ENCODE measurements at regions not wholly inside any gene's neighbourhood (a gene's known extent, or its start where the extent isn't known, plus 50 kb on each side); places are given as distances from the start of the nearest gene placed in this dataset.
A peak's percentile ranks its signal among the peaks of the same experiment; 100 is the strongest.
"Not testable (repeated sequence)": the region's sequence is repeated elsewhere in the genome, so short reads cannot be mapped to it uniquely, and the experiment has no call there.

DNA sequence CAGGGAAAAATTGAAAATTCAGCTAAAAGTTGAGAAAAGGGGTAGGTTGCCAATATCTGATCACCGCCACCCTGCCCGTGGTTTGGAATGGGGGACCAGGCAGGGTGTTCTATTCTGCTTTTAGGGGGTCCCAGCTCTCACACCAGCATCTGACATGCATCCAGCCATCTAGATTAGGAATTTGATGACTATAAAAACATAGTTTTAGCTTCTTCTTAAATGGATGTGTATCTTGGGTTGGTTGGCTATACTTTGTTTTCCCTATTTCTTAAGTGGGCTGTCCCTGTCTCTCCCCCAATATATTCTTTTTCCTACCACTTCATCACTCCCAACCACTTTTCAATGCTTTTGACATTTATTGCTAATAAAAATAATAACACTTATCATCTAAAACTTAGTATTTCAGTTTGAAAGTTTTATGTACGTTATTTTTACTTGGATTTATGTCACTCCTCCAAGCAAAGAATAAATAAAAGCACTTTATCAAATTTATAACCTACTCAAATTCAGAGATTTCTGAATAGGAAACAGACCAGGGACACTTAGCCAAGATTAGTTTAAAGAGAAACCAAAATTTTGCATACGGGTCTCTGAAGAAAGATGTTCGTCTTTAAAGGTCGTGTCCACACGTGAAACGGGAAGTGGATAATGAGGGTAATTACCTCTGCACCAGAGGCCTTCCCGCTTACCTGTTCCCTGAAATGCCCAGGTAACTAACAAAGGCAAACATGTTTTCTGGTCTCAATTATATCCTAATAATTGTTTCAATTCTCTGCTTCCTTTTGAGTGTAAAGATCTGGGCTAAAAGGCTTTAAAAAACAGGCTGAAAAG, 233.2 kb upstream of the AUTS2 start:
- DNase-seq (no peak), ATAC-seq (ENCODE audit: poor library complexity) (no peak)

DNA sequence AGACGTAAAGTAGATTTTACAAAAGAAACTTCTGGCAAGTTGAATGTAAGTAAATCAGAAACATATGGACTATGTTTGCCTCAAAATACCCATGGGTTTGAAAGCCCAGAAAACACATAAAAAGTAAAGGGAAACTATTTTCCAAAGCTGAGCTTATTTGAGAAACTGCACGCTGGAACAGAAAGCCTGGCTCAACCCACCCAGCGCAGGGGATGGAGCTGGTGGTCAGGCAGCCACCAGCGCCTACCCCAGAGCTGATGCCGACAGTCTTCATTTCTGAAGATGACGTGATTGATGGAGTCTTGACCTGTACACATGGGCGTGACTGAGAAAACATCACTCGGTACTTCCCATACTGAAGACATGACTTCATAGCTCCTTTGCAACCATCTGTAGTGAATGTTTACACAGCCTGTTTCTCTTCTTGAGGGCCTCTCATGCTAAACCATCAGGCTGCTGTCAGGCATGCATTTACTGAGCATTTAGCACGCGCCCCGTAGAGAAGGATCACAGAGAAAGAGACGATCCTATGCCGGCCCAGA, 232.6 kb upstream of the AUTS2 start:
- no peak for DNase-seq
- intact Hi-C loops (cut with DNase I), result no loop called here
- ATAC-seq (ENCODE audit: poor library complexity), result no peak

More for the DNA sequence above, 233.2 kb upstream of the AUTS2 start:
- intact Hi-C loops (cut with DNase I), result no loop called here

DNA sequence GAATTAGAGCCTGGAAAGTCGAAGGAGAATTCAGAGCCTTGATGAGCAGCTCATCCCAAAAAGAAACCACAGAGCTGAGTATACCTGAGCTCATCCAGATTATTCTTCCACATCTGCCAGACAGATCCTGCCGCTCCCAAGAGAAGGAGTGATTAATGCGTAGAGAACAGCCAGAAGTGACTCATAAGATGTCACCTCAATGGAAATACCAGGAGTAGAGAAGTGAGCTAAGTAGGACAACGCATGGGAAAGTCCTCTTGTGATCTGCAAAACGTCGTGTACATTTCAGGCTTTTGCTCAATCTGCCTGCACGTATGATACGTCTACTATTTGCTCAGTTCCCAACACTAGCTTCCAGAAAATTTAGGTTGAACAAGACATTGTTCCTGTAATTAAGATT, 230.5 kb upstream of the AUTS2 start:
- DNase-seq, result no peak
- no peak for ATAC-seq (ENCODE audit: poor library complexity)
- intact Hi-C loops (cut with DNase I), result no loop called here

DNA sequence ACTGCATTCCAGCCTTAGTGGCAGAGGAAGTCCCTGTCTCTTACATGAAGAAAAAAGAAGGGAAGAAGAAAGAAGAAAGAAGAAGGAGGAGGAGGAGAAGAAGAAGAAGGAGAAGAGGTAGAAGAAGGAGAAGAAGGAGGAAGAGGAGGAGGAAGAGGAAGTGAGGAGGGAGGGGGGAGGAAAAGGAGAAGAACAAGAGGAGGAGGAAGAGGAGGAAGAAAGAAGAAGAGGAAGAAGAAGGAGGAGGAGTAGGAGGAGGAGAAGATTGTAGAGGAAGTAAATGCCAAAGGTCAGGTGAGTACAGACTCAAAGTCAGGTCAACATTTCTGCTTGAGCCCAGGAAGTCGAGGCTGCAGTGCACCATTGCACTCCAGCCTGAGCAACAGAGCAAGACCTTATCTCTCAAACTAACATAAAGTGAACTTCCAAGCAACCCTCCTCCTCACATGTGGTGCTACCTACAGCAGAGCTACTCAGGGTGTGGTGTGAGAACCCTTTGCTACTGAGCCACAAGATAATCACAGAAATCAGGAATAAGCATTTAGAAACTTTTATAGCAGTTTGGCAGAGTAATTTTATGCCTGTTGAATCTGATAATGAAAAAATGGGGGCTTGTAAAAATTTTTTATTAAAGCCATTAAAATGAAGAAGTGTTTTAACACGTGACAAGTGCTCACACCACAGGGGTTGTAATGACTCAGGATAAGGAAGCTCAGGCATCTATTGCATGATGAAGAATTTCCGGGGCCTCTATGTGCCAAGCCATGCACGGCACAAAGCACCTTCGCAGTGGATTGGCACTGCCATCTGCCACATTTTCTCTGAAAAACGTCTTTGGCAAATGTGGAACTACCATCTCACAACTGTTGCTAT, 224.9 kb upstream of the AUTS2 start:
- ATAC-seq (ENCODE audit: poor library complexity) (no peak), DNase-seq (no peak)
- intact Hi-C loops (cut with DNase I), result no loop called here

DNA sequence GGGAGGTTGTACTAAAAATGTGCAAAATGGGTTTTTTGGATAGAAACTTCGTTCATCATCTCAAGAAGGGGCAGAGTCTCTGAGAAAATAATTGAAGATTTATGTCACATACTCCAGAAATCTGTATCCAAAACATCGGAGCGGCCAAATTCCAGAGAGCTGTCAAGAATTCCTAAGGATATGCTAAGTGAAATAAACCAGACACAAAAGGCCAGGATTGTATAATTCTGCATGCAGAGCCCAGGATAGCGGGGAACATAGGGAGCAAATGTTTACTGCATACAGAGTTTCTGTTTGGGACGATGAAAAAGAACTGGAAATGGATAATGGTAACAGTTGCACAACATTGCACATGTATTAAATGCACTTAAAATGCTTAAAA, 224.2 kb upstream of the AUTS2 start:
- intact Hi-C loops (cut with DNase I), result no loop called here
- no peak for ATAC-seq (ENCODE audit: poor library complexity)
- DNase-seq, result no peak

DNA sequence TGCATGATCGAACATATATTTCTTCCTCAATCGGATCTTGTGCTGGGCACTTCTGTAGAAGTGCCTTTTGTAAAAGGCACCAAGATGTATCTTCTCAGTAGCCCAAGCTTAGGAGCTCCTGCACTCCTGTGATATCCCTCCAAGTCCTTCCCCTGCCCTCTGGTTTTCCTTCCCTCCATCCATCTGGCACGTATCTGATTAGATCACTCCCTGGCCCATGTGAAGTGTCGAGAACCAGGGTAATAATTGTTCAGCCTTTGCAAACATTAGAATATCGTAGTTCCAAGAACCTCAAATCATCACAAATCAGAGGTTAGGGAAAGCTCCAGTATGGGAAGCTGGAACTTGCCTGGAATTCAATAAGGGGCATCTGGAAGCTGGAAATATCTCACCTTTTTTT, 221.1 kb upstream of the AUTS2 start:
- ATAC-seq (ENCODE audit: poor library complexity), result no peak

DNA sequence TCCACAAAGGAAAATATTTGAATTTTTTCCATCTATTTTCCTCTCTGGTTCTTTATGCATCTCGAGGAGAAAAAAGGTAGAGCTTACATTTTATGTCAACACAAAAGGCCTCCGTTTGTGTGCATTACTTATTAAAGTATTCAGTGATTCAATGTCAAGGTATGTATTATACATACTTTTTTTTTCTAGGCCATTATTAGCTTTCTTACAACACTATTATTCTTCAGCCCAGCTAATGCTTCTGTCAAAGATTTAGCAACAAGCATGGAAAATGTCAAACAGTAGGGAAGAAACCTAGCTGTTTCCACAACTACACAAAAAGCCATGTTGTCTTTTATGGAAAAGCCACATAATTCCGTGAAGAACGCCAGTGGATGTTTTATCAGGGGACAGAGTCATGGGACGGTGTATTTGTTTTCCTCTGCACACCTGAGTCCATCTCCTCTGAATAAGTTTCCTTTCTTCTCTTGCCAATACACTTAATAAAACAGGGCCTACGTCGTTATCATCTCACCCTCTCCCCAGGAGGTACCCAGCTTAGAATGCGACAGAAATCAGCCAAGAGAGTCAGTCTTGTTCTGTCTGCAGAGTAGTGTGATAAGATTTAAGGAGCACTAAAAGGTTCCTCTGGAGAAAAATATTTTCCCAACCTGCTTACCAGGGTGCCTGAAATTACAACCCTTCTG, 209.7 kb upstream of the AUTS2 start:
- ATAC-seq (ENCODE audit: poor library complexity) (no peak), DNase-seq (no peak)
- intact Hi-C loops (cut with DNase I), result no loop called here

More for the DNA sequence above, 221.1 kb upstream of the AUTS2 start:
- intact Hi-C loops (cut with DNase I), result no loop called here
- no peak for DNase-seq

DNA sequence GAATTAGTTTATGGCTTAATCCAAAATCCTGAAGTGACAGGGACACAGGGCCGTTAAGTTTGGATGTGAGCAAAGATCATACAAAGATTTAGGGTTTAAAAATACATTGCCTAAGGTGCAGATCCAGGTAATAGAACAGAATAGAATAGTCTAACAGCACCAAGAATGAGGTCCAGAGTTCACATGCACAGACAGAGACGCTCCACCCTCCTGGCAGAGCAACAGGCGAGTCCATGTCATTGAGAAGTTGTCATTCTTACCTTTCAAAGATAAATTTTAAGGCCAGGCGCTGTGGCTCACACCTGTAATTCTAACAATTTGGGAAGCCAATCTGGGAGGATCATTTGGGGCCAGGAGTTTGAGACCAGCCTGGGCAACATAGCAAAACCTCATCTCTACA, 209.1 kb upstream of the AUTS2 start:
- ATAC-seq (ENCODE audit: poor library complexity) (no peak), DNase-seq (no peak)
- intact Hi-C loops (cut with DNase I), result no loop called here

DNA sequence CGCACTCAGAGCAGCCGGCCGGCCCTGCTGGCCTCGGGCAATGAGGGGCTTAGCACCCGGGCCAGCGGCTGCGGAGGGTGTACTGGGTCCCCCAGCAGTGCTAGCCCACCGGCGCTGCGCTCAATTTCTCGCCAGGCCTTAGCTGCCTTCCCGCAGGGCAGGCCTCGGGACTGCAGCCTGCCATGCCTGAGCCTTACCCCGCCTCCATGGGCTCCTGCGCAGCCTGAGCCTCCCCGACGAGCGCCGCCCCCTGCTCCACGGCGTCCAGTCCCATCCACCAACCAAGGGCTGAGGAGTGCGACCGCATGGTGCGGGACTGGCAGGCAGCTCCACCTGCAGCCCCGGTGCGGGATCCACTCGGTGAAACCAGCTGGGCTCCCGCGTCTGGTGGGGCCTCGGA, 204.4 kb upstream of the AUTS2 start:
- ATAC-seq (ENCODE audit: poor library complexity); intact Hi-C loops (cut with DNase I): not testable (repeated sequence)

DNA sequence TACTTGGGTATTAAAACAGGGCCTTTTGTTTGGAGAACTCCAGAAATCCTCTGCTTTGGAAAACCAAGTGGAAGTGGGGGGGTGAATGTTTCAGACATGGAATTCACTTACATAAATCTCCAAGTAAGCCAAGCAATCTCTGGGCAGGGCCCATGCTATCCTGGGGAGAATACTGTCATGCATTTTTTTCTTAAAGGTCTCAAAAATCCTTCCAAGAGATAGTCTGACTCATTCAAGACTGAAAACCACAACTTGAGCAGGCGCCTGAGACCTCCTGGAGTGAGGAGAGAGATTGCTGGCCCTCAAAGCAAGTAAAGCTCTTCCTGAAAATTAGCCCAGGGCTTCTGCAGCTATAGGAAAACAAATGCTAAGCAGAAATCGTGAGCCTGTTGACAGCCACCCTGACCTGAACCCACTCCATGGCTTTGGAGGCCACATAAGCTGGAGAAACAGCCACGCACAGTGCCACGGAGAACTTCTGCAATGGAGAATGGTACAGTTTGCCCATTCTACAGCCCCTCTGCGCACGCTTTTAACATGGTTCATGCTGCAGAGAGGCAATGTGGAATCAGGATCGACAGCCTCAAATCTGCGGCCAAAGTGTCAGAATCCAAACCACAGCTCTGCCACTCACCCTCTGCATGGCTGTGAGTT, 203.1 kb upstream of the AUTS2 start:
- DNase-seq, result no peak
- ATAC-seq (ENCODE audit: poor library complexity), result peak; percentile 52
- intact Hi-C loops (cut with DNase I), result no loop called here

More for the DNA sequence above, 204.4 kb upstream of the AUTS2 start:
- DNase-seq, result not testable (repeated sequence)

DNA sequence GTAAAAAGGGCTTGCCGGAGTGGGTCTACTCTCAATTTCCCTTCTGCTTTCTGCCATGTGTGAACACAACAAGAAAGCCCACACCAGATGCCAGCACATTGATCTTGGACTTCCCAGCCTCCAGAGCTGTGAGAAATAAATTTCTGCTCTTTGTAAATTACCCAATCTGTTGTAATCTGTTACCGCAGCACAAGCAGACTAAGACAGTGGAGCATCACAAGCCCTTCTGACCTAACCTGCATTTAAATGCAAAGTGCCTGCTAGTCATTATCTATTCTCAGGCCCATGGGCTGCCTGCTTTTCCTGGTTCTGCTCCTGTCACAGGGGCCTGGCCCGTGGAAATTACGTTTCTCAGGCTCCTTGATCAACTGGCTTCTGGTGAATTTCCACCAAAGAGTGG, 199.3 kb upstream of the AUTS2 start:
- intact Hi-C loops (cut with DNase I), result no loop called here
- ATAC-seq (ENCODE audit: poor library complexity), result no peak

DNA sequence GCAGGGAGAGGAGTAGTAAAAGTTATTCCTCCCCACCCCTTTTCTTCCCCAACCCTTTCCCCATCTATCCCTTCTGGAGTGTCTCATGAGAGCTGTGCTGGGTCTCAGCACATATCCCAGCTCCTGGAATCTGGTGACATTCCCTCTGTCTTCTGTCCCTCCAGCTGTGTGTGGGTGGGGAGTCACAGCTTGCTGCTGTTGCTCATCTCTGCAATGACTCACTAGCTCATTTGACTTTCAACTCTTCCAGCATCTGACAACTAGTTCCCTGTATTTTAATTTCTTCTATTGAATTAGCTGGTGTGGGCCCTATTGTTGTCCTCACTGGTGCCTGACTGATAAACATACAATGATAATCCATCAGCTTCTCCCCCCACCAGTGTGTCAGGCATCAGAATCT, 198.9 kb upstream of the AUTS2 start:
- ATAC-seq (ENCODE audit: poor library complexity) (no peak), DNase-seq (no peak)
- intact Hi-C loops (cut with DNase I), result no loop called here

More for the DNA sequence above, 199.3 kb upstream of the AUTS2 start:
- no peak for DNase-seq

DNA sequence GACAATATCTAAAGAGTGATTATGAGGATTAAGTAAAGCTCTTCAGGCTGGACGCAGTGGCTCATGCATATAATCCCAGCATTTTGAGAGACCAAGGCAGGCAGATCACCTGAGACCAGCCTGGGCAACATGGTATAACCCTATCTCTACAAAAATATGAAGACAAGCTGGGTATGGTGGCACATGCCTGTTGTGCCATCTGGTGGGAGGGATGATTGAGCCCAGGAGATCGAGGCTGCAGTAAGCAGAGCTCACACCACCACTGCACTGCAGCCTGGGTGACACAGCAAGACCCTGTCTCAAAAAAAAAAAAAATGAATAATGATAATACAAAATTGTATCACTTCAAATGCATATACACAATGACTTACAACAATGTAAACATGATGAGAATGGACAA, 195.6 kb upstream of the AUTS2 start:
- ATAC-seq (ENCODE audit: poor library complexity) (no peak), DNase-seq (no peak)
- intact Hi-C loops (cut with DNase I), result no loop called here

DNA sequence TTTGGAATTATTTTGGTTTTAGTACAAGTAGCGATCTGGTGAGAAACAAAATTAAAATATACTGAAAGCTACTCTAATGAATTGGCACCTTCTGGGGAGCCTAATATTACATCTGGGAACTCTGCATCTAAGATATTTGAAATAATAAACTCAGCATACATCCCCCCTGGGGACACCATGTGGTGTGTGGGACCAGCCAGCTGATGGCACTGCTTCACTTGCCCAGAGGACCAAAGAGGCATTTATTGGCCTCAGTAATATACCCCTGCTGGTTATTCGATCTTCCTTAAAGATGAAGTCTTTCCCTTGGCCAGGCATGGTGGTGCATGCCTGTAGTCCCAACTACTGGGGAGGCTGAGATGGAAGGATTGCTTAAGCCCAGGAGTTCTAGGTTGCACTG, 195.1 kb upstream of the AUTS2 start:
- ATAC-seq (ENCODE audit: poor library complexity) (no peak), DNase-seq (no peak)
- intact Hi-C loops (cut with DNase I), result no loop called here

DNA sequence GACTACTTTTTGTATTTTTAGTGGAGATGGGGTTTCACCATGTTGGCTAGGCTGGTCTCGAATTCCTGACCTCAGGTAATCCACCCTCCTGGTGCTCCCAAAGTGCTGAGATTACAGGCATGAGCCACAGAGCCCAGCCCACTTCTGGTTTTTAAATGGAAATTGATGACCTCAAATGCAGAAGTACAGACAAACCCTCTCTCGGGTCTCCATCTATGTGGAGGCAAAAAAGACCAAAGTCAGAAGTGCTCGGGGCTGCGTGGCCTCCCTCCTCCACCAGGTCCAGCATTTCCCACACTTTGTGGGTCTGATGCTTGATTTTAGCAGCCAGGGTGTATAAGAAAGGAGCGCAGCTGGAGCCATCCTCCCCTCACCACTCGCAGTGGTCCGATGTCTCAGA, 187.3 kb upstream of the AUTS2 start:
- ATAC-seq (ENCODE audit: poor library complexity) (no peak), DNase-seq (no peak)
- intact Hi-C loops (cut with DNase I), result no loop called here

DNA sequence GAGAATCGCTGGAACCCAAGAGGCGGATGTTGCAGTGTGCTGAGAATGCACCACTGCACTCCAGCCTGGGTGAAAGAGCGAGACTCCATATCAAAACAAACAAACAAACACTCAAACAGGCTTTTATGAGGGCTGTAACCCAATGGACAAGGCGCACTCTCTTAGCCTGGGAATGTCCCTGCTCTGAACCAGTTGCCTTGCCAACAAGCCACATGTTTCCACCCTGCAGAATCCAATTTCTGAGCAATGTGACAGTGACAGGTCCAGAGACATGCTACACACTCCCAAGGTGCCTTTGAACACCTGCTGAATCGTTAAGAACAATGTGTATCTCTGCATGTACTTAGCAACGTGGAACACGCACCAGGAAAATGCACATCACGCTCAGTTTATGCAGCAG, 186.8 kb upstream of the AUTS2 start:
- ATAC-seq (ENCODE audit: poor library complexity) (no peak), DNase-seq (no peak)
- intact Hi-C loops (cut with DNase I), result no loop called here

DNA sequence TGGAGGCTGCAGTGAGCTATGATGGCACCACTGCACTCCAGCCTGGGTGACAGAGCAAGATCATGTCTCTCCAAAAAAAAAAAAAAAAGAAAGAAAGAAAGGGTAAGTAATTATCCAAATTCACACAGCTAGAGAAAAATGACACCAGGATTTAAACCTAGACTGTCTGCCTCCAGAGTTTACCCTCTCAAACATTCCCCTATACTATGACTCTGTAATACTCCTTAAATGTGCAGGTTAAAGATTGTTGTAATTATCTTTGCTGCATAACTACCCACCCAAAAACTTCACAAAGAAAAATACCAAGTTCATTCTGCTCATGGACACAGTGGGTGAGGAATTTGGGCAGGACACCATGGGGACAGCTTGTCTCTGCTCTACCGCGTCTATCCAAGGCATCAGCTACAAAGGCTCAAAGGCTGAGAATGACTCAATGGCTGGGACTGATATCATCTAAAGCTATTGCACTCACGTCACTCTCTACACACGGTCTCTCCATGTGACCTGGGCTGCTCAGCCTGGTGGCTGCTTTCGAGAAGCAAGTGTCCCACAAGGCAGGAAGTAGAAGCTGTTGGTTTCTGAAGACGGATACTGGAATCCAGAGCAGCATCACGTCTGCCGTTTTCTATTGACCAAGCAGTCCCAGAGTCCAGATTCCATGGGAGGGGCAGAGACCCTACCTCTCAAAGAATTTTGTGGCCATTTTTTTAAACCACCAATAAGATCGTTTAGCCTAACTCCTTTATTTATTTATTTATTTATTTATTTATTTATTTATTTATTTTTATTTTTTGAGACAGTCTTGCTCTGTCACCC, 185.7 kb upstream of the AUTS2 start:
- ATAC-seq (ENCODE audit: poor library complexity) (peak; percentile 87), DNase-seq (peak; percentile 57)
- intact Hi-C loops (cut with DNase I), result no loop called here

DNA sequence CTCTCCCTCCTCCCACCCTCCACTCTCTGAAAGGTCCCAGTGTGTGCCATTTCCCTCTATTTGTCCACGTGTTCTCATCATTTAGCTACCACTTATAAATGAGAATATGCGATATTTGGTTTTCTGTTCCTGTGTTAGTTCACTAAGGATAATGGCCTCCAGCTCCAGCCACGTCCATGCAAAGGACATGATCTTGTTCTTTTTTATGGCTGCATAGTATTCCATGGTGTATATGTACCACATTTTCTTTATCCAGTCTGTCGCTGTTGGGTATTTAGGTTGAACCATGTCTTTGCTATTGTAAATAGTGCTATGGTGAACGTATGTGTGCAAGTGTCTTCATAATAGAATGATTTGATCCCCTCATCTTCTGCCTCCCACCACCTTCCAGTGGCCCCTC, 183.7 kb upstream of the AUTS2 start:
- intact Hi-C loops (cut with DNase I), result no loop called here
- ATAC-seq (ENCODE audit: poor library complexity), result no peak
- DNase-seq, result no peak

Data from Right ventricle myocardium superior (tissue), 1 donor.